Type B pancreatic cell (in vitro differentiated cells): ENCODE measurements at regions not wholly inside any gene's neighbourhood (a gene's known extent, or its start where the extent isn't known, plus 50 kb on each side); places are given as distances from the start of the nearest gene placed in this dataset.

Experiments used
- DNase-seq: peaks from one replicate; pipeline ENCODE4 v3.0.0; 2021; ENCODE audit warnings: mixed read lengths; ENCODE audit not compliant: unreplicated experiment; ENCODE audit errors: extremely low spot score
- H3K27ac Mint-ChIP-seq: 2 replicates; pipeline ENCODE4 v1.8.0; 2021; ENCODE audit warnings: mild to moderate bottlenecking, mixed read lengths
- H3K27me3 Mint-ChIP-seq: 2 replicates; pipeline ENCODE4 v1.8.0; 2021; ENCODE audit warnings: mixed read lengths
- H3K36me3 Mint-ChIP-seq: 2 replicates; pipeline ENCODE4 v1.8.0; 2021; ENCODE audit warnings: mixed read lengths
- H3K4me1 Mint-ChIP-seq: one replicate; pipeline ENCODE4 v1.8.0; 2021; ENCODE audit warnings: mixed read lengths; ENCODE audit not compliant: unreplicated experiment
- H3K4me3 Mint-ChIP-seq: 2 replicates; pipeline ENCODE4 v1.8.0; 2021; ENCODE audit warnings: mild to moderate bottlenecking, mixed read lengths
- H3K9me3 Mint-ChIP-seq: 2 replicates; pipeline ENCODE4 v1.8.0; 2021; ENCODE audit warnings: mixed read lengths
- CTCF ChIP-seq: fragments of 200-600 bp; sonication (generic); conservative IDR thresholded peaks from 2 replicates; pipeline ENCODE4 v1.5.0; 2021; ENCODE audit warnings: antibody characterized with exemption, mild to moderate bottlenecking

- no peaks in the 10 kb centered on the region for H3K27me3 Mint-ChIP-seq
- peaks cover 4% of the 10 kb centered on the region for H3K9me3 Mint-ChIP-seq
- H3K27ac Mint-ChIP-seq: no peak overlapping the region
- DNase-seq: no peak
- TF ChIP-seq CTCF: no peak
- H3K36me3 Mint-ChIP-seq: no peaks in the 10 kb centered on the region
- H3K4me1 Mint-ChIP-seq: no peaks in the 10 kb centered on the region
- no peak overlapping the region for H3K4me3 Mint-ChIP-seq
Observed at GRCh38 chr14:48849741-48850322, 736.3 kb downstream of the RPS29 start.

- Mint-ChIP-seq H3K27me3 (no peaks in the 10 kb centered on the region), H3K4me1 (no peaks in the 10 kb centered on the region), H3K36me3 (no peaks in the 10 kb centered on the region), H3K9me3 (no peaks in the 10 kb centered on the region), H3K4me3 (no peak overlapping the region), H3K27ac (no peak overlapping the region)
- no peak for DNase-seq
- no peak for TF ChIP-seq CTCF
Observed at GRCh38 chr14:48842785-48843184, 743.4 kb downstream of the RPS29 start.

- no peak for DNase-seq
- Mint-ChIP-seq H3K4me3 (no peak overlapping the region), H3K27me3 (no peaks in the 10 kb centered on the region), H3K27ac (no peak overlapping the region), H3K9me3 (no peaks in the 10 kb centered on the region), H3K36me3 (no peaks in the 10 kb centered on the region), H3K4me1 (no peaks in the 10 kb centered on the region)
- no peak for TF ChIP-seq CTCF
Observed at GRCh38 chr14:48826058-48826457, 760.1 kb downstream of the RPS29 start.

GRCh38 chr14:48814562-48814961 lies 771.6 kb downstream of the RPS29 start:
- H3K4me1 Mint-ChIP-seq: no peaks in the 10 kb centered on the region

GRCh38 chr14:48805315-48805714 lies 780.9 kb downstream of the RPS29 start:
- no peaks in the 10 kb centered on the region for H3K36me3 Mint-ChIP-seq
- no peak for TF ChIP-seq CTCF
- no peaks in the 10 kb centered on the region for H3K4me1 Mint-ChIP-seq
- H3K27me3 Mint-ChIP-seq: no peaks in the 10 kb centered on the region
- DNase-seq: no peak
- no peak overlapping the region for H3K4me3 Mint-ChIP-seq
- H3K9me3 Mint-ChIP-seq: peaks cover 4% of the 10 kb centered on the region
- no peak overlapping the region for H3K27ac Mint-ChIP-seq

More at GRCh38 chr14:48814562-48814961, 771.6 kb downstream of the RPS29 start:
- no peak for DNase-seq
- no peaks in the 10 kb centered on the region for H3K36me3 Mint-ChIP-seq
- no peaks in the 10 kb centered on the region for H3K9me3 Mint-ChIP-seq
- TF ChIP-seq CTCF: no peak
- H3K27ac Mint-ChIP-seq: no peak overlapping the region
- no peaks in the 10 kb centered on the region for H3K27me3 Mint-ChIP-seq
- no peak overlapping the region for H3K4me3 Mint-ChIP-seq
